Inferior parietal cortex (tissue), 1 donor: ENCODE measurements at regions not wholly inside any gene's neighbourhood (a gene's known extent, or its start where the extent isn't known, plus 50 kb on each side); places are given as distances from the start of the nearest gene placed in this dataset.
"Not testable (repeated sequence)": the region's sequence is repeated elsewhere in the genome, so short reads cannot be mapped to it uniquely, and the experiment has no call there.

ENCODE experiments used
- DNase-seq: peaks from one replicate; pipeline ENCODE4 v3.0.0-alpha.2; 2016; ENCODE audit errors: extremely low spot score

GRCh38 chr10:9097206-9097990 lies 1042.9 kb downstream of the GATA3 start:
- DNase-seq = no peak

GRCh38 chr10:9097991-9098306 lies 1043.5 kb downstream of the GATA3 start:
- DNase-seq = no peak

- no peak for DNase-seq
Observed at GRCh38 chr10:9102026-9102425, 1047.5 kb downstream of the GATA3 start.

- no peak for DNase-seq
Observed at GRCh38 chr10:9103301-9103700, 1048.8 kb downstream of the GATA3 start.

GRCh38 chr10:9111976-9112375 lies 1057.5 kb downstream of the GATA3 start:
- DNase-seq = no peak

GRCh38 chr10:9126728-9127127 lies 1072.2 kb downstream of the GATA3 start:
- DNase-seq = no peak

- DNase-seq = no peak
Observed at GRCh38 chr10:9137368-9137767, 1082.9 kb downstream of the GATA3 start.

- not testable (repeated sequence) for DNase-seq
Observed at GRCh38 chr10:9138829-9139228, 1084.3 kb downstream of the GATA3 start.

GRCh38 chr10:9140373-9140772 lies 1085.9 kb downstream of the GATA3 start:
- no peak for DNase-seq

- DNase-seq = no peak
Observed at GRCh38 chr10:9147475-9147874, 1093.0 kb downstream of the GATA3 start.

GRCh38 chr10:9149134-9149533 lies 1094.6 kb downstream of the GATA3 start:
- no peak for DNase-seq

GRCh38 chr10:9153057-9153456 lies 1098.6 kb downstream of the GATA3 start:
- not testable (repeated sequence) for DNase-seq

- DNase-seq = no peak
Observed at GRCh38 chr10:9157656-9158055, 1103.2 kb downstream of the GATA3 start.

- no peak for DNase-seq
Observed at GRCh38 chr10:9158675-9159074, 1104.2 kb downstream of the GATA3 start.

GRCh38 chr10:9160275-9160674 lies 1105.8 kb downstream of the GATA3 start:
- DNase-seq = no peak

GRCh38 chr10:9163699-9164098 lies 1109.2 kb downstream of the GATA3 start:
- DNase-seq = no peak

GRCh38 chr10:9166770-9167169 lies 1112.3 kb downstream of the GATA3 start:
- DNase-seq = no peak

GRCh38 chr10:9172276-9172675 lies 1117.8 kb downstream of the GATA3 start:
- no peak for DNase-seq

- DNase-seq = no peak
Observed at GRCh38 chr10:9175200-9175599, 1120.7 kb downstream of the GATA3 start.

GRCh38 chr10:9183197-9183880 lies 1128.9 kb downstream of the GATA3 start:
- not testable (repeated sequence) for DNase-seq

GRCh38 chr10:9188022-9188810 lies 1133.7 kb downstream of the GATA3 start:
- DNase-seq = no peak

GRCh38 chr10:9189448-9189847 lies 1135.0 kb downstream of the GATA3 start:
- DNase-seq = no peak

- DNase-seq = no peak
Observed at GRCh38 chr10:9193120-9193519, 1138.6 kb downstream of the GATA3 start.
